Smooth muscle cell (in vitro differentiated cells): ENCODE measurements at regions not wholly inside any gene's neighbourhood (a gene's known extent, or its start where the extent isn't known, plus 50 kb on each side); places are given as distances from the start of the nearest gene placed in this dataset.

Source experiments
- DNase-seq: peaks from one replicate; lab custom pipeline; 2025; ENCODE audit not compliant: unreplicated experiment; lab: John Stamatoyannopoulos, UW
- H2AFZ ChIP-seq: fragments of 200-600 bp; sonication (generic); 2 replicates; pipeline ENCODE4 v1.6.0; 2016; ENCODE audit warnings: antibody characterized with exemption, low read depth, mild to moderate bottlenecking
- H3F3A ChIP-seq: fragments of 200-600 bp; sonication (generic); 2 replicates; pipeline ENCODE4 v1.6.0; 2017; ENCODE audit warnings: antibody characterized with exemption, low read depth
- H3K27ac ChIP-seq: fragments of 200-600 bp; sonication (generic); 2 replicates; pipeline ENCODE4 v1.5.1; 2016; ENCODE audit warnings: low read depth, mild to moderate bottlenecking
- H3K27me3 ChIP-seq: fragments of 200-600 bp; sonication (generic); 2 replicates; pipeline ENCODE4 v1.6.1; 2016; ENCODE audit warnings: low read depth, mild to moderate bottlenecking
- H3K36me3 ChIP-seq: fragments of 200-600 bp; sonication (generic); 2 replicates; pipeline ENCODE4 v1.5.1; 2016; ENCODE audit warnings: low read depth
- H3K4me1 ChIP-seq: fragments of 200-600 bp; sonication (generic); 2 replicates; pipeline ENCODE4 v1.5.1; 2016; ENCODE audit warnings: low read depth
- H3K4me2 ChIP-seq: fragments of 200-600 bp; sonication (generic); 2 replicates; pipeline ENCODE4 v1.6.0; 2016; ENCODE audit warnings: mild to moderate bottlenecking
- H3K4me3 ChIP-seq: fragments of 200-600 bp; sonication (generic); 2 replicates; pipeline ENCODE4 v1.5.1; 2016; ENCODE audit warnings: mild to moderate bottlenecking
- H3K79me2 ChIP-seq: fragments of 200-600 bp; sonication (generic); 2 replicates; pipeline ENCODE4 v1.6.0; 2016; ENCODE audit warnings: low read depth, mild to moderate bottlenecking
- H3K9ac ChIP-seq: fragments of 200-600 bp; sonication (generic); 2 replicates; pipeline ENCODE4 v1.6.0; 2016; ENCODE audit warnings: low read depth
- H3K9me3 ChIP-seq: fragments of 200-600 bp; sonication (generic); replicated peaks from 2 replicates; pipeline ENCODE4 v1.5.1; 2016; ENCODE audit warnings: low read depth
- H4K20me1 ChIP-seq: fragments of 200-600 bp; sonication (generic); 2 replicates; pipeline ENCODE4 v1.6.0; 2016; ENCODE audit warnings: low read depth
- WGBS: methylation state at CpG from one replicate; pipeline ENCODE4 v1.1.7; 2016; ENCODE audit warnings: low lambda C conversion rate; 5-methylcytosine and 5-hydroxymethylcytosine counted together
- TF ChIP-seq, protein P1 (sequence below): fragments of 200-600 bp; sonication (generic); IDR thresholded peaks from 2 replicates; pipeline ENCODE4 v1.5.1; 2017; ENCODE audit warnings: borderline replicate concordance, mild to moderate bottlenecking, antibody characterized with exemption; ENCODE audit not compliant: insufficient read depth, poor library complexity, severe bottlenecking

GRCh38 chr7:51444936-51445335 lies 128.3 kb upstream of the COBL start:
- H3K36me3 ChIP-seq, result no peaks in the 10 kb centered on the region

GRCh38 chr7:51430480-51431086 lies 114.0 kb upstream of the COBL start:
- Histone ChIP-seq H3K36me3 (no peaks in the 10 kb centered on the region), H3K9me3 (no peaks in the 10 kb centered on the region), H3K79me2 (no peaks in the 10 kb centered on the region), H3K4me1 (no peaks in the 10 kb centered on the region), H2AFZ (no peak overlapping the region), H3K4me2 (peak overlapping the region; percentile 28), H4K20me1 (no peaks in the 10 kb centered on the region), H3K27me3 (peaks cover 6% of the 10 kb centered on the region), H3K4me3 (no peak overlapping the region), H3K27ac (no peak overlapping the region), H3K9ac (no peak overlapping the region), H3F3A (no peaks in the 10 kb centered on the region)
- TF ChIP-seq, protein P1, sequence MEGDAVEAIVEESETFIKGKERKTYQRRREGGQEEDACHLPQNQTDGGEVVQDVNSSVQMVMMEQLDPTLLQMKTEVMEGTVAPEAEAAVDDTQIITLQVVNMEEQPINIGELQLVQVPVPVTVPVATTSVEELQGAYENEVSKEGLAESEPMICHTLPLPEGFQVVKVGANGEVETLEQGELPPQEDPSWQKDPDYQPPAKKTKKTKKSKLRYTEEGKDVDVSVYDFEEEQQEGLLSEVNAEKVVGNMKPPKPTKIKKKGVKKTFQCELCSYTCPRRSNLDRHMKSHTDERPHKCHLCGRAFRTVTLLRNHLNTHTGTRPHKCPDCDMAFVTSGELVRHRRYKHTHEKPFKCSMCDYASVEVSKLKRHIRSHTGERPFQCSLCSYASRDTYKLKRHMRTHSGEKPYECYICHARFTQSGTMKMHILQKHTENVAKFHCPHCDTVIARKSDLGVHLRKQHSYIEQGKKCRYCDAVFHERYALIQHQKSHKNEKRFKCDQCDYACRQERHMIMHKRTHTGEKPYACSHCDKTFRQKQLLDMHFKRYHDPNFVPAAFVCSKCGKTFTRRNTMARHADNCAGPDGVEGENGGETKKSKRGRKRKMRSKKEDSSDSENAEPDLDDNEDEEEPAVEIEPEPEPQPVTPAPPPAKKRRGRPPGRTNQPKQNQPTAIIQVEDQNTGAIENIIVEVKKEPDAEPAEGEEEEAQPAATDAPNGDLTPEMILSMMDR, result peak; percentile 93
- 25% methylated on average over 13 of the region's 13 CpGs for WGBS
- no peak for DNase-seq

More at GRCh38 chr7:51444936-51445335, 128.3 kb upstream of the COBL start:
- Histone ChIP-seq H3K4me1 (peaks cover 5% of the 10 kb centered on the region), H3K9me3 (peaks cover 12% of the 10 kb centered on the region), H2AFZ (no peak overlapping the region), H4K20me1 (no peaks in the 10 kb centered on the region), H3K79me2 (no peaks in the 10 kb centered on the region), H3K9ac (no peak overlapping the region), H3K4me2 (no peak overlapping the region), H3K4me3 (no peak overlapping the region), H3K27me3 (no peaks in the 10 kb centered on the region), H3F3A (no peaks in the 10 kb centered on the region), H3K27ac (no peak overlapping the region)
- DNase-seq, result no peak
- TF ChIP-seq, protein P1, result no peak
- 62% methylated on average over 1 of the region's 1 CpG for WGBS

GRCh38 chr7:51428217-51428887 lies 111.7 kb upstream of the COBL start:
- H3K27ac ChIP-seq, result no peak overlapping the region
- DNase-seq, result no peak
- no peaks in the 10 kb centered on the region for H3K27me3 ChIP-seq

More at GRCh38 chr7:51428217-51428887, 111.7 kb upstream of the COBL start:
- H2AFZ ChIP-seq, result no peak overlapping the region
- TF ChIP-seq, protein P1, result peak; percentile 52
- H3K4me1 ChIP-seq, result no peaks in the 10 kb centered on the region
- no peak overlapping the region for H3K9ac ChIP-seq
- no peak overlapping the region for H3K4me2 ChIP-seq
- 85% methylated on average over 8 of the region's 8 CpGs for WGBS
- no peaks in the 10 kb centered on the region for H3K36me3 ChIP-seq
- H3K4me3 ChIP-seq, result no peak overlapping the region
- no peaks in the 10 kb centered on the region for H3K9me3 ChIP-seq
- no peaks in the 10 kb centered on the region for H3F3A ChIP-seq
- no peaks in the 10 kb centered on the region for H3K79me2 ChIP-seq
- no peaks in the 10 kb centered on the region for H4K20me1 ChIP-seq
